GM23248 (cell line): ENCODE measurements at regions not wholly inside any gene's neighbourhood (a gene's known extent, or its start where the extent isn't known, plus 50 kb on each side); places are given as distances from the start of the nearest gene placed in this dataset.

ENCODE experiments used
- EZH2 ChIP-seq: fragments of 200-600 bp; sonication (generic); IDR thresholded peaks from 2 replicates; pipeline ENCODE4 v1.6.1; 2018; ENCODE audit warnings: antibody characterized with exemption, mild to moderate bottlenecking; ENCODE audit not compliant: insufficient read depth, poor library complexity, severe bottlenecking
- EZH2phosphoT487 ChIP-seq: fragments of 200-600 bp; sonication (generic); IDR thresholded peaks from 2 replicates; pipeline ENCODE4 v1.6.1; 2018; ENCODE audit warnings: antibody characterized with exemption, moderate library complexity, mild to moderate bottlenecking, low read depth; ENCODE audit not compliant: insufficient read depth

GRCh38 chr12:90335566-90335965 lies 619.4 kb downstream of the CCER1 start:
- TF ChIP-seq EZH2, result no peak
- no peak for TF ChIP-seq EZH2phosphoT487
